Panc1 (cell line): ENCODE measurements at regions not wholly inside any gene's neighbourhood (a gene's known extent, or its start where the extent isn't known, plus 50 kb on each side); places are given as distances from the start of the nearest gene placed in this dataset.

Source experiments
- ATAC-seq: fragments of 200-7000 bp; cut with Tn5 transposase; 2 replicates; pipeline ENCODE4 v1.9.1; 2020; ENCODE audit warnings: mild to moderate bottlenecking, moderate library complexity
- BruUV-seq: library from RNA; stranded (reverse); fragments of 400-500 nt; replicated peaks from 2 replicates; lab custom pipeline; 2021; lab: Mats Ljungman, UMichigan
- CTCF ChIA-PET: fragments of 300-600 bp; sonication (Branson Sonifier 250); formaldehyde crosslinking; loops from one replicate; lab custom pipeline; 2022; ENCODE audit warnings: antibody characterized with exemption; lab: Charles Lee
- POLR2A ChIA-PET: fragments of 300-600 bp; sonication (Branson Sonifier 250); formaldehyde crosslinking; loops from one replicate; lab custom pipeline; 2022; ENCODE audit warnings: antibody characterized with exemption; lab: Charles Lee
- DNase-seq: peaks from one replicate; pipeline ENCODE4 v3.0.0-alpha.2; 2010; ENCODE audit warnings: low read depth, low spot score
- H3K27ac ChIP-seq: 2 replicates; pipeline ENCODE4 v1.5.1; 2011; ENCODE audit warnings: mild to moderate bottlenecking, low read length, inconsistent platforms
- H3K27me3 ChIP-seq: fragments of 200-500 bp; sonication (Bioruptor generic); 2 replicates; pipeline ENCODE4 v1.6.0; 2014; ENCODE audit warnings: low read length, inconsistent platforms; ENCODE audit not compliant: control insufficient read depth, insufficient read depth
- H3K36me3 ChIP-seq: fragments of 200-500 bp; sonication (Bioruptor generic); 2 replicates; pipeline ENCODE4 v1.5.1; 2014; ENCODE audit warnings: inconsistent platforms, mild to moderate bottlenecking, low read length, moderate library complexity; ENCODE audit not compliant: control insufficient read depth, insufficient read depth
- H3K4me1 ChIP-seq: 2 replicates; pipeline ENCODE4 v1.5.1; 2011; ENCODE audit warnings: inconsistent platforms, mild to moderate bottlenecking, low read length, moderate library complexity; ENCODE audit not compliant: control insufficient read depth, insufficient read depth
- H3K4me3 ChIP-seq, 2 experiments: 2 replicates each; pipeline ENCODE4 v1.5.1; 2011 to 2012; ENCODE audit warnings: low read depth in 2 of 2, low read length in 2 of 2, mild to moderate bottlenecking in 2 of 2, inconsistent platforms in 1 of 2, moderate library complexity in 1 of 2
- H3K9me3 ChIP-seq: fragments of 200-500 bp; sonication (Bioruptor generic); 2 replicates; pipeline ENCODE4 v1.5.1; 2014; ENCODE audit warnings: low read depth, mild to moderate bottlenecking, inconsistent platforms, low read length, moderate library complexity; ENCODE audit not compliant: control insufficient read depth, insufficient read depth
- CTCF ChIP-seq: fragments of 450-650 bp; IDR thresholded peaks from 2 replicates; pipeline ENCODE4 v1.5.1; 2017; ENCODE audit warnings: mild to moderate bottlenecking
- POLR2AphosphoS5 ChIP-seq: IDR thresholded peaks from 2 replicates; pipeline ENCODE4 v1.6.1; 2012; ENCODE audit warnings: mild to moderate bottlenecking, low read depth, low read length, moderate library complexity
- REST ChIP-seq, 2 experiments: IDR thresholded peaks; 2 replicates each; pipeline ENCODE4 v1.6.1; 2011 to 2012; ENCODE audit warnings: low read depth in 2 of 2, control low read depth in 1 of 2, low read length in 1 of 2, mild to moderate bottlenecking in 1 of 2, moderate library complexity in 1 of 2; ENCODE audit not compliant: insufficient read depth in 1 of 2
- SIN3A ChIP-seq: IDR thresholded peaks from 2 replicates; pipeline ENCODE4 v1.6.1; 2012; ENCODE audit warnings: low read depth, mild to moderate bottlenecking, low read length, moderate library complexity, borderline replicate concordance; ENCODE audit not compliant: insufficient read depth
- TCF7L2 ChIP-seq: IDR thresholded peaks from 2 replicates; pipeline ENCODE4 v1.6.1; 2011; ENCODE audit warnings: mild to moderate bottlenecking, low read depth, low read length, inconsistent platforms
- in situ Hi-C: cut with HindIII; loops from 2 replicates; pipeline ENCODE4 v1.10.0; 2016; ENCODE audit warnings: low sequenced_read_pairs, low pct_unique_long_range_greater_than_20kb
- intact Hi-C: fragments of 100-400 bp; cut with micrococcal nuclease; formaldehyde crosslinking; loops from one replicate; pipeline ENCODE4 v1.10.0; 2022; ENCODE audit not compliant: unreplicated experiment

GRCh38 chr10:31153692-31154091 is 122.0 kb upstream of the ZNF438 start:
- no peak for TF ChIP-seq POLR2AphosphoS5
- TF ChIP-seq TCF7L2 = no peak
- no peak for TF ChIP-seq SIN3A
- TF ChIP-seq CTCF = no peak
- no peak for TF ChIP-seq REST (IDR thresholded peaks at IDR 0.05; ENCODE audit: insufficient read depth in 1 of 2, low read depth in 2 of 2, low read length in 1 of 2)
- intact Hi-C loops = no loop called here
- Histone ChIP-seq H3K36me3 (no peaks in the 10 kb centered on the region), H3K27ac (no peak overlapping the region), H3K4me3 (no peak overlapping the region), H3K27me3 (no peaks in the 10 kb centered on the region), H3K9me3 (no peaks in the 10 kb centered on the region), H3K4me1 (no peaks in the 10 kb centered on the region)
- BruUV-seq = no TSS peak
- DNase-seq (no peak), ATAC-seq (no peak)
- ChIA-PET POLR2A (no interaction called here), CTCF (no interaction called here)
- in situ Hi-C loops = no loop called here

GRCh38 chr10:31154996-31155395 is 123.3 kb upstream of the ZNF438 start:
- H3K9me3 ChIP-seq = no peaks in the 10 kb centered on the region
- no peak for ATAC-seq
- POLR2A ChIA-PET = no interaction called here
- H3K36me3 ChIP-seq = no peaks in the 10 kb centered on the region
- DNase-seq = no peak
- H3K4me1 ChIP-seq = no peaks in the 10 kb centered on the region
- CTCF ChIA-PET = no interaction called here
- intact Hi-C loops = no loop called here
- no peak overlapping the region for H3K27ac ChIP-seq
- in situ Hi-C loops = no loop called here
- BruUV-seq = no TSS peak
- TF ChIP-seq REST (IDR thresholded peaks at IDR 0.05; ENCODE audit: insufficient read depth in 1 of 2, low read depth in 2 of 2, low read length in 1 of 2) = no peak
- no peak for TF ChIP-seq CTCF
- no peak for TF ChIP-seq POLR2AphosphoS5
- no peak for TF ChIP-seq SIN3A
- no peak for TF ChIP-seq TCF7L2
- no peak overlapping the region for H3K4me3 ChIP-seq
- no peaks in the 10 kb centered on the region for H3K27me3 ChIP-seq
